IMR-90 (cell line): ENCODE measurements at regions not wholly inside any gene's neighbourhood (a gene's known extent, or its start where the extent isn't known, plus 50 kb on each side); places are given as distances from the start of the nearest gene placed in this dataset.

Experiments
- ATAC-seq: fragments of 200-7000 bp; cut with Tn5 transposase; 2 replicates; pipeline ENCODE4 v1.9.1; 2020; ENCODE audit warnings: low read depth, mild to moderate bottlenecking, moderate library complexity
- BruUV-seq: library from RNA; stranded (reverse); fragments of 400-500 nt; replicated peaks from 2 replicates; lab custom pipeline; 2021; lab: Mats Ljungman, UMichigan
- CTCF ChIA-PET: fragments of 300-600 bp; formaldehyde crosslinking; extraction: SDS; loops from one replicate; lab custom pipeline; 2021; ENCODE audit warnings: antibody characterized with exemption; lab: Yijun Ruan, JAX
- POLR2A ChIA-PET: fragments of 300-600 bp; sonication (Branson Sonifier 250); formaldehyde crosslinking; loops from one replicate; lab custom pipeline; 2022; ENCODE audit warnings: antibody characterized with exemption; ENCODE audit not compliant: unreplicated experiment; lab: Charles Lee
- DNase-seq: peaks from one replicate; pipeline ENCODE4 v3.0.0; 2013
- H2AFZ ChIP-seq: replicated peaks from 2 replicates; pipeline ENCODE3; 2013; ENCODE audit warnings: low read length, mild to moderate bottlenecking; ENCODE audit not compliant: poor library complexity
- H2AK5ac ChIP-seq: 2 replicates; pipeline ENCODE4 v1.6.1; 2013; ENCODE audit warnings: low read depth, low read length, inconsistent platforms
- H2AK9ac ChIP-seq: replicated peaks from 2 replicates; pipeline ENCODE3; 2013; ENCODE audit warnings: mild to moderate bottlenecking, low read depth, low read length, moderate library complexity; ENCODE audit not compliant: poor library complexity
- H2BK120ac ChIP-seq: 2 replicates; pipeline ENCODE4 v1.6.1; 2013; ENCODE audit warnings: low read depth, low read length, inconsistent platforms
- H2BK15ac ChIP-seq: 3 replicates; pipeline ENCODE4 v1.6.1; 2013; ENCODE audit warnings: low read depth, low read length, inconsistent platforms
- H2BK20ac ChIP-seq: 2 replicates; pipeline ENCODE4 v1.6.1; 2013; ENCODE audit warnings: low read depth, mild to moderate bottlenecking, inconsistent platforms, low read length, moderate library complexity
- H2BK5ac ChIP-seq: 2 replicates; pipeline ENCODE4 v1.6.1; 2013; ENCODE audit warnings: mild to moderate bottlenecking, low read depth, low read length, inconsistent platforms; ENCODE audit not compliant: poor library complexity, severe bottlenecking
- H3K14ac ChIP-seq: replicated peaks from 2 replicates; pipeline ENCODE4 v1.6.1; 2013; ENCODE audit warnings: low read depth, low read length, inconsistent platforms
- H3K18ac ChIP-seq: 2 replicates; pipeline ENCODE4 v1.6.1; 2013; ENCODE audit warnings: low read depth, low read length, control low read depth
- H3K23ac ChIP-seq: 2 replicates; pipeline ENCODE4 v1.6.1; 2013; ENCODE audit warnings: low read depth, low read length, inconsistent platforms
- H3K27ac ChIP-seq: 2 replicates; pipeline ENCODE4 v1.5.1; 2013; ENCODE audit warnings: mild to moderate bottlenecking, control low read depth, low read length; ENCODE audit not compliant: insufficient read depth
- H3K27me3 ChIP-seq: 2 replicates; pipeline ENCODE4 v1.6.1; 2013; ENCODE audit warnings: low read length; ENCODE audit not compliant: control insufficient read depth, insufficient read depth
- H3K36me3 ChIP-seq: 2 replicates; pipeline ENCODE4 v1.6.1; 2013; ENCODE audit warnings: low read length, mixed read lengths; ENCODE audit not compliant: control insufficient read depth, insufficient read depth
- H3K4ac ChIP-seq: 2 replicates; pipeline ENCODE4 v1.6.1; 2013; ENCODE audit warnings: low read depth, low read length, inconsistent platforms
- H3K4me1 ChIP-seq: 2 replicates; pipeline ENCODE4 v1.6.1; 2013; ENCODE audit warnings: low read length, mixed read lengths; ENCODE audit not compliant: control insufficient read depth, insufficient read depth
- H3K4me2 ChIP-seq: 2 replicates; pipeline ENCODE4 v1.6.1; 2013; ENCODE audit warnings: low read depth, mild to moderate bottlenecking, control low read depth, low read length, moderate library complexity
- H3K4me3 ChIP-seq: 2 replicates; pipeline ENCODE4 v1.5.1; 2013; ENCODE audit warnings: low read depth, mild to moderate bottlenecking, control low read depth, low read length, moderate library complexity; ENCODE audit not compliant: insufficient read depth
- H3K56ac ChIP-seq: 2 replicates; pipeline ENCODE4 v1.6.1; 2013; ENCODE audit warnings: low read length, inconsistent platforms; ENCODE audit not compliant: insufficient read depth; ENCODE audit errors: extremely low read depth
- H3K79me1 ChIP-seq, 2 experiments: 2 replicates each; pipeline ENCODE4 v1.6.1; 2013; ENCODE audit warnings: low read length in 2 of 2, inconsistent platforms in 1 of 2, low read depth in 1 of 2
- H3K9ac ChIP-seq: 2 replicates; pipeline ENCODE4 v1.6.1; 2013; ENCODE audit warnings: low read depth, low read length, control low read depth
- H3K9me1 ChIP-seq: 2 replicates; pipeline ENCODE4 v1.6.1; 2013; ENCODE audit warnings: low read length, inconsistent platforms; ENCODE audit not compliant: insufficient read depth
- H3K9me3 ChIP-seq: 2 replicates; pipeline ENCODE4 v1.6.1; 2013; ENCODE audit warnings: low read length; ENCODE audit not compliant: control insufficient read depth, insufficient read depth
- H4K20me1 ChIP-seq: 2 replicates; pipeline ENCODE4 v1.6.1; 2013; ENCODE audit warnings: low read length, inconsistent platforms; ENCODE audit not compliant: insufficient read depth
- H4K5ac ChIP-seq: 2 replicates; pipeline ENCODE4 v1.6.1; 2013; ENCODE audit warnings: mild to moderate bottlenecking, low read depth, low read length, control low read depth
- H4K8ac ChIP-seq, 2 experiments: 2 replicates each; pipeline ENCODE4 v1.6.1; 2013; ENCODE audit warnings: low read depth in 2 of 2, low read length in 2 of 2, control low read depth in 1 of 2, inconsistent platforms in 1 of 2
- H4K91ac ChIP-seq: 2 replicates; pipeline ENCODE4 v1.6.1; 2013; ENCODE audit warnings: low read depth, low read length, inconsistent platforms; ENCODE audit not compliant: insufficient read depth
- CHD1 ChIP-seq: IDR thresholded peaks from 2 replicates; pipeline ENCODE4 v1.6.1; 2012; ENCODE audit warnings: low read depth, low read length, improper control_type of control experiment
- FOS ChIP-seq: fragments of 150-350 bp; IDR thresholded peaks from 2 replicates; pipeline ENCODE4 v1.6.1; 2016; ENCODE audit warnings: low read depth, low read length
- MAFK ChIP-seq: IDR thresholded peaks from 2 replicates; pipeline ENCODE4 v1.6.1; 2012; ENCODE audit warnings: low read depth, low read length, improper control_type of control experiment
- MAZ ChIP-seq: IDR thresholded peaks from 2 replicates; pipeline ENCODE4 v1.6.1; 2012; ENCODE audit warnings: low read depth, mild to moderate bottlenecking, low read length, improper control_type of control experiment, moderate library complexity, borderline replicate concordance
- MXI1 ChIP-seq: IDR thresholded peaks from 2 replicates; pipeline ENCODE4 v1.6.1; 2012; ENCODE audit warnings: low read depth, mild to moderate bottlenecking, low read length, moderate library complexity, borderline replicate concordance
- NFE2L2 ChIP-seq: fragments of 150-350 bp; IDR thresholded peaks from 2 replicates; pipeline ENCODE4 v1.6.1; 2016; ENCODE audit warnings: low read depth, mild to moderate bottlenecking, low read length
- RAD21 ChIP-seq: IDR thresholded peaks from 2 replicates; pipeline ENCODE4 v1.6.1; 2012; ENCODE audit warnings: low read length, improper control_type of control experiment
- RCOR1 ChIP-seq: IDR thresholded peaks from 2 replicates; pipeline ENCODE4 v1.6.1; 2012; ENCODE audit warnings: mild to moderate bottlenecking, low read length, improper control_type of control experiment; ENCODE audit not compliant: insufficient replicate concordance
- SMC3 ChIP-seq: fragments of 150-350 bp; IDR thresholded peaks from 2 replicates; pipeline ENCODE4 v1.6.1; 2016; ENCODE audit warnings: low read depth, mild to moderate bottlenecking, antibody characterized with exemption, low read length, moderate library complexity
- WGBS, 2 experiments: methylation state at CpG; one replicate each; pipeline versions ENCODE4 v1.1.5 to v1.1.7; 2013; ENCODE audit warnings: missing lambda C conversion rate in 2 of 2; ENCODE audit not compliant: insufficient read length in 1 of 2; ENCODE audit errors: extremely low coverage in 2 of 2; 5-methylcytosine and 5-hydroxymethylcytosine counted together
- dilution Hi-C: fragments of 300-500 bp; cut with HindIII; formaldehyde crosslinking; loops from one replicate; pipeline ENCODE4 v1.14.3; 2018; ENCODE audit warnings: low sequenced_read_pairs; ENCODE audit not compliant: unreplicated experiment
- in situ Hi-C: fragments of 300-500 bp; cut with MboI; formaldehyde crosslinking; loops from 3 replicates; pipeline ENCODE4 v1.14.3; 2019; ENCODE audit warnings: low sequenced_read_pairs, inconsistent platforms, mixed read lengths
- intact Hi-C: fragments of 100-400 bp; cut with micrococcal nuclease; formaldehyde crosslinking; loops from 2 replicates; pipeline ENCODE4 v1.10.0; 2022
- TF ChIP-seq, protein P1 (sequence below): conservative IDR thresholded peaks from 2 replicates; pipeline ENCODE4 v1.5.1; 2012; ENCODE audit warnings: mild to moderate bottlenecking, low read depth, low read length, improper control_type of control experiment
- TF ChIP-seq, protein P2 (sequence below): fragments of 150-350 bp; IDR thresholded peaks from 2 replicates; pipeline ENCODE4 v1.6.1; 2017; ENCODE audit warnings: mild to moderate bottlenecking, antibody characterized with exemption, low read length, low read depth
- TF ChIP-seq, protein P3 (sequence below): fragments of 150-350 bp; IDR thresholded peaks from 2 replicates; pipeline ENCODE4 v1.6.1; 2016; ENCODE audit warnings: low read depth, mild to moderate bottlenecking, low read length, moderate library complexity, borderline replicate concordance

DNA sequence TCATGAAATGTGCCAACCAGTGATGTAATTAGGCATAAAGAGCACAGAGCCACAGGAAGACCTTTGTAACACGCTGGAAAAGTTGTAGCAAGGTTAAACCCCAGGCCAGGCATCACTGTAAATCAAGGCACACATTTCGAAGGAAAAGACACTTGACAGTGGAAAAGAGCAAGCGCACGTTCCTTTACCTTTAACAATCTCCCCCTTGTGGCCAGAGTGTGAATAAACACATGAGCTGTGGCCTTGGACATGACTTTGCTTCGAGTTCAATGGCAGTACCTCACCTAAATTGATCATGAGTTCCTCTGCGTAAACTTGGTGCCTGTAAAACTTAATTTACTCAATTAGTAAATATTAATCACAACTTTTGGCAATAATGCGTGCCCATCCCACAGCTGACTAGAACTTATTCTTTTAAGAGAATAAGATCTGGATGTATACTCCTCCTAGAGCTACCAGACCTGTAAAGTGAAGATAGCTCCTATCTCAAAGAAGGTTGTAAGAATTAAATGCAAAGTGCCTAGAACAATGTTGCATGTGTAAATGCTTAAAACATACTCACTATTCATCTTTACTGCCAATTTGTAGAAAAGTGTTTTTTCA, 757.0 kb upstream of the NECTIN3 start (continued):
- peak; percentile 42 for TF ChIP-seq SMC3

DNA sequence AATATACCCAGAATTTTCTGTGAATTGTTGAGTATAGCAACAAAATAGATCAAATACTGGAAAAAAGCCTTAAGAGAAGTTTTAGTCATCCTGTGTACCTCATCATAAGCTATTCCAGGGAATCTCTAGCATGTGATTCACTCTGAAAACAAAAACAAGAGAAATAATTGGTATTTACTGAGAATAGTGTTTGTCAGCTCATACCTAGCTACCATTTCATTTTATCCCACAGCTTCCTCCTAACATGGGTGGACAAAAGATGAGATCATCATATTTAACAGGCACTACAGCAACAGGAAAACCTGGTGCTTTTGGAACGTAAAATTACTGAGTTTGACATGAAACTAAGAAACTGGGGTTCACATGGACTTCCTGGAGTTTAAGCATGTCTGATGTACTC, 753.5 kb upstream of the NECTIN3 start:
- Histone ChIP-seq H3K9ac (no peak overlapping the region), H4K8ac (peak overlapping the region in 1 of 2 experiments; percentile 15; a peak in 2 of 4 replicates), H2BK20ac (peak overlapping the region; percentile 36; the same call in 1 of the 2 replicates), H3K9me3 (no peaks in the 10 kb centered on the region), H3K4me2 (no peak overlapping the region), H4K20me1 (no peaks in the 10 kb centered on the region), H2AK5ac (no peak overlapping the region), H3K14ac (no peak overlapping the region), H3K9me1 (peaks cover 2% of the 10 kb centered on the region; the same call in 1 of the 2 replicates), H4K5ac (no peak overlapping the region), H2AFZ (no peak overlapping the region), H2AK9ac (no peak overlapping the region), H4K91ac (no peak overlapping the region), H3K27me3 (no peaks in the 10 kb centered on the region), H3K4me3 (no peak overlapping the region), H3K79me1 (no peaks in the 10 kb centered on the region), H2BK15ac (no peak overlapping the region), H3K36me3 (no peaks in the 10 kb centered on the region), H3K27ac (no peak overlapping the region), H3K4me1 (no peaks in the 10 kb centered on the region), H3K18ac (peak overlapping the region; percentile 27; the same call in 1 of the 2 replicates), H3K4ac (no peak overlapping the region; the same call in 1 of the 2 replicates), H2BK5ac (no peak overlapping the region), H3K23ac (no peak overlapping the region), H2BK120ac (0 out of 2 replicates have a peak overlapping the region, but pooled peaks have one; percentile 57), H3K56ac (no peak overlapping the region)
- ChIA-PET POLR2A (no interaction called here), CTCF (interaction anchor here (0.7 to 1.5 kb wide), 2 partner anchors 9 to 583 kb away, joined by 3 to 5 read pairs; no protein-coding TSS in a partner anchor)
- in situ Hi-C loops (no loop called here), intact Hi-C loops (loop anchor here (10.0 kb wide), 1 partner anchor 783 kb away; no protein-coding TSS in a partner anchor), dilution Hi-C loops (no loop called here)
- no TSS peak for BruUV-seq
- ATAC-seq (peak; percentile 32; the same call in 1 of the 2 replicates), DNase-seq (peak; percentile 43)
- no CpG with 5 or more reads among the region's 1 CpG for WGBS, 2 experiments
- TF ChIP-seq MAFK (no peak), MAZ (no peak), RAD21 (no peak), CHD1 (no peak), RCOR1 (no peak), NFE2L2 (no peak), MXI1 (no peak), FOS (no peak), SMC3 (no peak)
- TF ChIP-seq, protein P1, sequence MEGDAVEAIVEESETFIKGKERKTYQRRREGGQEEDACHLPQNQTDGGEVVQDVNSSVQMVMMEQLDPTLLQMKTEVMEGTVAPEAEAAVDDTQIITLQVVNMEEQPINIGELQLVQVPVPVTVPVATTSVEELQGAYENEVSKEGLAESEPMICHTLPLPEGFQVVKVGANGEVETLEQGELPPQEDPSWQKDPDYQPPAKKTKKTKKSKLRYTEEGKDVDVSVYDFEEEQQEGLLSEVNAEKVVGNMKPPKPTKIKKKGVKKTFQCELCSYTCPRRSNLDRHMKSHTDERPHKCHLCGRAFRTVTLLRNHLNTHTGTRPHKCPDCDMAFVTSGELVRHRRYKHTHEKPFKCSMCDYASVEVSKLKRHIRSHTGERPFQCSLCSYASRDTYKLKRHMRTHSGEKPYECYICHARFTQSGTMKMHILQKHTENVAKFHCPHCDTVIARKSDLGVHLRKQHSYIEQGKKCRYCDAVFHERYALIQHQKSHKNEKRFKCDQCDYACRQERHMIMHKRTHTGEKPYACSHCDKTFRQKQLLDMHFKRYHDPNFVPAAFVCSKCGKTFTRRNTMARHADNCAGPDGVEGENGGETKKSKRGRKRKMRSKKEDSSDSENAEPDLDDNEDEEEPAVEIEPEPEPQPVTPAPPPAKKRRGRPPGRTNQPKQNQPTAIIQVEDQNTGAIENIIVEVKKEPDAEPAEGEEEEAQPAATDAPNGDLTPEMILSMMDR, result no peak
- TF ChIP-seq, protein P2, sequence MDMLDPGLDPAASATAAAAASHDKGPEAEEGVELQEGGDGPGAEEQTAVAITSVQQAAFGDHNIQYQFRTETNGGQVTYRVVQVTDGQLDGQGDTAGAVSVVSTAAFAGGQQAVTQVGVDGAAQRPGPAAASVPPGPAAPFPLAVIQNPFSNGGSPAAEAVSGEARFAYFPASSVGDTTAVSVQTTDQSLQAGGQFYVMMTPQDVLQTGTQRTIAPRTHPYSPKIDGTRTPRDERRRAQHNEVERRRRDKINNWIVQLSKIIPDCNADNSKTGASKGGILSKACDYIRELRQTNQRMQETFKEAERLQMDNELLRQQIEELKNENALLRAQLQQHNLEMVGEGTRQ, result no peak
- TF ChIP-seq, protein P3, sequence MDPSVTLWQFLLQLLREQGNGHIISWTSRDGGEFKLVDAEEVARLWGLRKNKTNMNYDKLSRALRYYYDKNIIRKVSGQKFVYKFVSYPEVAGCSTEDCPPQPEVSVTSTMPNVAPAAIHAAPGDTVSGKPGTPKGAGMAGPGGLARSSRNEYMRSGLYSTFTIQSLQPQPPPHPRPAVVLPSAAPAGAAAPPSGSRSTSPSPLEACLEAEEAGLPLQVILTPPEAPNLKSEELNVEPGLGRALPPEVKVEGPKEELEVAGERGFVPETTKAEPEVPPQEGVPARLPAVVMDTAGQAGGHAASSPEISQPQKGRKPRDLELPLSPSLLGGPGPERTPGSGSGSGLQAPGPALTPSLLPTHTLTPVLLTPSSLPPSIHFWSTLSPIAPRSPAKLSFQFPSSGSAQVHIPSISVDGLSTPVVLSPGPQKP, result no peak
